ENCODE measurements at regions not wholly inside any gene's neighbourhood (a gene's known extent, or its start where the extent isn't known, plus 50 kb on each side); places are given as distances from the start of the nearest gene placed in this dataset.

DNA sequence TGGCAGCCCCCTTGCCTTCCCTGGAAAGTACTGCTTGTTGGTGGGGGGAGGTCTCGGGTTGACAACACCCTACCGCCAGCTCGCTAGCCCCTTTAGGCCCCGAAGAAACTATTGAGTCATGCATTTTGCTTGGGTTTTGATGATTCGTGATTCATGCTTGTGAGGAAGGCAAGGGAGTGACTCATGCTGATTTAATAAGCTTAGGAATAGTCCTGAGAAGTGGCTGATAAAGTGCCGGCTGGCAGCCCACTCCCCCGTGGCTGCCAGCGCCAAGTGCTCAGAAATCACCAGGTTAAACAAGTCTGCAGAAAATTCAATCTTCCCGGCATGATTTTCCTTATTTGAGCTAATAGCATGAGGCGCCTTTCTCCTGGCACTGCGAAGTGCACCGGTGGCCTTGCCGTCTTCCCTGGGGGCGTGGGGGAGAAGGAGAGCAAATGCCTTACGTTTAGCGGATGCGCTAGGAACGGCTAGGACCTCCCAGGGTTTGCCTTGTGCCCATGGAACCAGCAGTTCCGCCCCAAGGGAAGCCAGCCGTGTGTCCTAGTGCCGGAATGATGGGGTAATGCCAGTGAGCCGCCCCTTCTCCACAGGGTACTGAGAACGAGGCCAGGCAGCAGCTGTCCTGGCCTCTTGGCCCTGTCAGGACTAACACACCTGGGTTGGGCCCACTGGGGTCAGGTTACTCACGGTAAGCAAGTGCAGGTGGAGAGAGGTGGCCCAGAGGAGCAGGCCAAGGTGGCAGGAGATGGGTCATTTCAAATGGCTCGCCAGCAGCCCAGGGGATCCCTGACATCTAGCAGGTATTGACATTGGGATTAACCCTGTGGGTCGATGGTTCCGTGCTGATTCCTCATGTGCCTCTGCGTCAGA is 151.9 kb downstream of the MACROH2A1 start:
- no peak for DNase-seq

- no peak for DNase-seq
These were observed 152.5 kb downstream of the MACROH2A1 start for GRCh38 chr5:135246605-135246922.

DNA sequence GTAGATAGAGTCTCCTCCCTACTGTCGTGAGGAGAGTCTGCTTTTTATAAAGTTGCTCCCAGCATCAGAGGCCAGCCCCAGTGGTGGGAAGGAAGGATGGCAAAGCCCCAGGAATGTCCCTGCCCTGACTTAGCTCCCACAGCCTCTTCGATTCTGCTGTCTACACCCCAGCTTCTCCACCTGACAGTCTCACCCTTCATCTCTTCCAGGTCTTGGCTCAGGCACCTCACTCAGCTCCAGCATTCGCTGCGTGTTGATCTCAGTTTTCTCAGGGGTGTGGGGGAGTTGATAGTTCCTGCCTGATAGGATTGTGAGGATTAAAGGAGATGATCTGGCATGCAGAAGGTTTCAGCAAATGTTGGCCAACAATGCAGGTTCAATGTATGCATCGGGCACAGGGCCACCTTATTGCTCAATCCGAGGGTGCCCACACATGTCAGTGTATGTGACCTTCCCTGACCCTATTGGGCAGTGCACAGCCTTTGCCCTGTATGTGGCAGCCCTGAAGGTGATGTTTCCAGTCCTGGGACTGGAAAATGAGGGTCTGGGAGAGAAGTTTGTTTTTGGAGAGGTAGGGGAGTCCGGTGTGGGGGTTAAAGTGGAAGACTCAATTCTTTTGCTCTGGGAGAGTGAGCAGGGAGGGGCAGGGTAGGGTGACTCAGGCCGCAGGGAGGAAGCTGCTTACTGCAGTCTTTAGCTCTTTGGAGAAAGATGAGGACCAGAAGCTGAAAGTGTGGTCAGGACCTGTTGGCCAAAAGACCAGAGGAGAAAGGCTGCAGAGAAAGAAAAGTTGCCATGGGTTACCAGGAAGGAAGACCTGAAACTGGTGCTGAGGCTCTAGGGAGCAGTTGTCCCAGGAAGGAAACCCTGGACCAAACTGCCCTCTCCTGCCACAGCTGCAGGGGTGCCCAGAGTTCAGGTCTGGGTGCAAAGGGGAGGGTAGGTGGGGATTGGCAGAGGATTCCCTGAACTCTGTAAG is 153.2 kb downstream of the MACROH2A1 start:
- DNase-seq, result no peak

DNA sequence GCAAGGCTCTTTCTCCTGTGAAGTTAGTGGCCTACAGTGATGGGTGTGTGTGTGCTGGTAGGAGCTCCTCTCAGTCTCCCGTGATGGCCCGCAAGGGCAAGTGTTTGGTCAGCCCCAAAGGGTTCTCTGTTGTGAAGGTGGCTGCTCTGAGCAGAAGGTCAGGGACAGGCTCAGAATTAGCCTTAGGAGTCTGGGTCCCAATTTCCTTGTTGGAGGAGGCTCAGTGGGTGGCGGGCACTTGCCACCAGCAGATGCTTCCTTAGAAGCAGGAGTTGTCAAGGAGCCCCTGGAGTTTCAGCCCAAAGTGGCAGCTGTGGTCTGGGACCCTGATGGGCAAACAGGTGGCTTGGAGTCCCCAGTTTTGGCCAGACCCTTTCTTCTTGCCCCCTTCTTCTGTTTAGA is 154.4 kb downstream of the MACROH2A1 start:
- no peak for DNase-seq

DNA sequence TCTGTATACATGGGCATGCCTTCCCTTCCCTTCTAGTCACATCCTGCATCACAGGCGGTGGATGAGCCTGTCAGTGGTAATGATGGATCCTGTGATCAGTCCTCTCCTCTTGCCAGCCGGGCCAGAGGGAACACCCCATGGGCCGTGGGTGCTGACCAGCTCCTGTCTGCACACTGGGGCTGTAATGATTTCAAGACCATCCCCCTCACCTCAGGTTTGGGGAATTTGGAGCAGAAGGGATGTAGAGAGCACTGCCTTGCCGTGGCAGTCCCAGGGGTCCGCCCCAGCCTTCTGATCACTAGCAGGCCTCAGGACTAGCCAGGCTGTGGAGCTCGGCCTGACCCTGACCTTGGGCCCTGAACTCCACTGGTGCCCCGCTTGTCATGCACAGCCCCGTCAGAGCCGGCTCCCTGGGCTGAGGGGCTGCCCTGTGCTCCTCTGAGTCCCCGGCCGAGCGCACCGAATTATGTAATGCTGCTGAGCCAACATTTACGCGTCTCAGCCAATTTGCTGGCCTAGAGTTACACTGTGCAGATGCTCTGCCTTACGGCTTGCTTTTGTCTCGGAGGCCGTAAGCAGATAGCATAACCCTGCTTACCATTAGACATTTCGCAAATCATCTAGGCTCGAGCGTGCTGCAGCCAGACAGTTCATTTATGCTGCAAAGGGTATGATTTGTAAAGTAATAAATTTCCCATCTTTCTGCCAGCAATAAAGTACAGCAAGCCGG is 155.3 kb downstream of the MACROH2A1 start:
- no peak for DNase-seq

GRCh38 chr5:135242866-135243555 is 156.0 kb downstream of the MACROH2A1 start:
- DNase-seq, result no peak

- DNase-seq, result no peak
These were observed 156.8 kb downstream of the MACROH2A1 start for GRCh38 chr5:135242021-135242865.

- no peak for DNase-seq
These were observed 157.5 kb downstream of the MACROH2A1 start for GRCh38 chr5:135241536-135241935.

- DNase-seq, result no peak
These were observed 158.2 kb downstream of the MACROH2A1 start for GRCh38 chr5:135240781-135241360.

DNA sequence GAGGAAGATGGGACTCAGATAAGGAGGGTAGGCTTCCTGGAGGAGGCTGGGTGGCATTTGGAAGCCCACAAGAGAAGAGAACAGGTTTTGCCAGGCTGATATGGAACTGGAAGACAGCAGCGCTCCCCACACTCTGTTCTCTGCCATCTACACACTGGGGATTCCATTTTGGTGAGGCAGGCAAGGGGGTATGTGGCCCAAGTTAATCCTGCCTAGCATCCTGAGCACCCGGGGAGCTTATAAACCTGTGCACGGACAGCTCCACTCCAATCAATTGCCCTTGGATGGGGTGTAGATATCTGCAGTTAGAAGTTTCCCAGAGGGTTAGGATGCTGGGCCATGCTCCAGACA is 158.8 kb downstream of the MACROH2A1 start:
- DNase-seq, result no peak

GRCh38 chr5:135239453-135240282 is 159.4 kb downstream of the MACROH2A1 start:
- DNase-seq, result no peak

- no peak for DNase-seq
These were observed 160.2 kb downstream of the MACROH2A1 start for GRCh38 chr5:135238622-135239452.

DNA sequence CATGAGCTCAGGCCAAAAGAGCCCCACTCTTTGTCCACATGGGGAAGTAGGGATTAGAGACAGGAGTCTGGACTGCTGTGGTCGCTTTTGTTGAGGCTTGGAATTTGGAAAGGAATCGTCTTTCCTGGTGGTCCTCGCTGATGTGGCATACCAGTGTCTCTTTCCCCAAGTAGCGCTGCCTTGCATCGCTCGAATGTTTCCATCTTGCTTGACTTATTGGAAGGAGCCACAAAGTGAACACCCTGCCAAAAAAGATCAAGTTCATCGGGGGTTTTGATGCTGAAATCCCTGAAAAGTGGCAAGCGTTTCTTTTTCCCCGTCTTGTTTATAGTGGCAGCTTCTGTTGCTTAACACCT is 161.3 kb downstream of the MACROH2A1 start:
- no peak for DNase-seq

DNA sequence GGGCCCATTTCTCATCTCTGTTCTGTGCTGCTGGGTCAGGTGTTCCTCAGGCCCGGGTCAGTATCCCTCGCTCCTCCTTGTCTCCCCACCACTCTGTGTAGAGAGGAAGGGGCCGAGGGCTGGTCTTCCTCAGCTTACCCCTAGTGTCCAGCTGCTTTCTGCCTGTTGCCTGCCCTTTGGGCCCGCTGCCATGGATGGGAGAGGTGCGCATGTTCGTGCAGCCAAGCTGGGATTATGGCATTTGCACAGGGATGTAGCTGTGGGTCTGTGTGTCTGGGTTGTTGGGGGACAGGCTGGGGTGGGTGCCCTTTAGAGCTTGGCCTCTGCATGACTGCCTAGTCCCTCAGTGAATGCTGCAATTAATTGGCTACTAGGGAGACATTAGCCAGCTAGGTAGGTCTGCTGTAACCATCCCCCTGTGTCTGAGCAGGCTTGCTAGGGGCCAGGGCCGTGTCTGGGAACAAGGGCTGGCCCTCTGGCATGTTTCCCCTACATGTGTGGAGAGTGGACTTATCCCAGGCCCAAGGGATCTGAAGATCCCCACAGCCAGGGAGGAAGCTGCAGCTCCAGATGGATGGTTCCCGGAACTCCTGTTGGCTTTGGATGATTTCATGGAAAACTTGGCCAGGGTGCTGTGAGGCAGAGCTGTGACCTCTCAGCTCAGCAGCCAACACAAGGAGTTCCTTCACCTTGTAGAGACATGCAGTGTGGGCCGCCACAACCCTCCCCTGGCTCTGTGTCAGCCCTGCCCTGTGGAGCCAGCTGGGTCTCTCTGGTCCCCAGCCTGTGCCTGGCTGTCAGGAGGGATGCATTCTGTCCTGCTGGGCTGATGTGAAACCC is 161.9 kb downstream of the MACROH2A1 start:
- DNase-seq, result no peak

DNA sequence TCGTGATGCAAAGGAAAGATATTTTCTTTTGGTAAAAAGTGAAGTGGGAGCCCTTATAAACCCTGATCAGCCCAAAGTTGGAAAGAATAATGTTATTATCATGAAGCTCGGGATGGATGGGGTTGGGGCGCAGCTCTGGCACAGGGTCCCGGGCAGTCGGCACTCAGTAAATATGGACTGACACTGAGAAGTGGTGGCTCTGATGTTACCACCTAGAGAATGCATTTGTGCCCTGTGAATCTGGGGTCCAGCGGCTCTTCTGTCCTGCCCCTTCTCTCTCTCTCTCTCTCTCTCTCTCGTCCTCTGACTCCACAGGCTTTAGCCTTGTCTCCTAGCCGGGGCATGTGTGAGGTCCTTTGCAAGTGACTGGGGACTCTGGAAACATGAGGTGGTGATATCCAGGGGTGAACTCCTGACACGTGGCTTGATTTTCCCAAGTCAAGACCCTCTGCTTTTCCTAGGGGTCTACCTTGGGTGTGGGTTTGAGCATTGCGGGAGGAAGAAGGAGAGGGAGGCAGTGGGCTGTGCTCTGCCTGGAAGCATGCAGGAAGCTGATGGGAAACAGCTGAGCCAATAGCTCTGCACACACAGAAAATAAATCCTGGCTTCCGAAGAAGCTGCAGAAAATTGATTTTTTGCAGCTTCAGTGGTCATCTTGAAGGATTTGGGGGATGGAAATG is 162.7 kb downstream of the MACROH2A1 start:
- no peak for DNase-seq

DNA sequence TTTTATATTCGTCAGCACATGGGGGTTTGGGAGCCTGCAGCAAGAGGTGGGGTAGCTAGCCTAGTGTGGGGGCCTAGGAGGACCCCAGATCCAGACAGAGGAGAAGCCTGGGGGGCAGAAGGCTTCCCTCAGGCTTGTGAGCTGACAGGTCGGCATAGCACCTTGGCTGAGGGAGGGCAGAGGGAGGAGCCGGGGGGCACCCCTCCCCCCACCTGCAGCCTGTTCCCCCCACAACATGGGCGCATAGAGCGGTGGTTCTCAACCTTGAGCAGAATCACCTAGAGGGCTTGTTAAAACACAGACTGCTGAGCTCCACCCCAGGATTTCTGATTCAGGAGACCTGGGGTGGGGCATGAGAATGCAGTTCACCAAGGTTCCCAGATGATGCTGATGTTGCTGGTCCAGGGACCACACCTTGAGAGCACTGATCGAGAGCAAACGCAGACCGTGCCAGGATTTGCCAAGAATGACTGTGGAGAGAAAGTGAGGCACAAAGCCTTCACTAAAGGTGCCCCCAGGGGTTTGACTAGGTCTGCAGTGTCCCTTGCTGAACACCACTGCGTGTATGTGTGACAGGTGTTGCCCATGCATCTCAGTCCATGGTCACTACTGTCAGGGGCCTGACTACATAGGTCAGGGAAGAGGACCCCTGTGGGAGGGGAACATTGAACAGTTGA is 163.3 kb downstream of the MACROH2A1 start:
- no peak for DNase-seq

GRCh38 chr5:135234666-135235401 is 164.2 kb downstream of the MACROH2A1 start:
- DNase-seq, result no peak

Data from activated CD4-positive, CD25-positive, alpha-beta regulatory T cell (primary cell).